CMK (cell line): ENCODE measurements at regions not wholly inside any gene's neighbourhood (a gene's known extent, or its start where the extent isn't known, plus 50 kb on each side); places are given as distances from the start of the nearest gene placed in this dataset.
"Not testable (repeated sequence)": the region's sequence is repeated elsewhere in the genome, so short reads cannot be mapped to it uniquely, and the experiment has no call there.

ENCODE experiments used
- DNase-seq: peaks from one replicate; pipeline ENCODE4 v3.0.0-alpha.2; 2010; ENCODE audit warnings: low read depth

- DNase-seq = no peak
Observed at GRCh38 chr7:41578700-41579099, 124.2 kb downstream of the INHBA start.

DNA sequence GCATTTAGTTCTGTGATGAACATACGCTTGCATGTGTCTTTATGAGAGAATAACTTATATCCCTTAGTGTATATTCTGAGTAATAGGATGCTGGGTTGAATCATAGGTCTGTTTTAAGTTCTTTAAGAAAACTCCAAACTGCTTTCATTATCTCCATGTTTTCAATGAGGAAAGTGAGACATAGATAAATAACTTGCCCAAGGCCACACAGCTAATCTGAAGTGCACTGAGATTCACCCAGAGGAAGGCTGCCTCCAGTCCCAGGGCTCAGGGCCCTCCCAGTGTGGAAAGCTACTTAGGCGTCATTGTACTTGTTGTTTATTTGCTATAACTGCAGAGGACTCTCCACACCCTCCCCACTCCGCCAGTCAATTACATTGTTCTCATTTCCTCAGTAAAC lies 126.7 kb downstream of the INHBA start:
- DNase-seq = no peak

DNA sequence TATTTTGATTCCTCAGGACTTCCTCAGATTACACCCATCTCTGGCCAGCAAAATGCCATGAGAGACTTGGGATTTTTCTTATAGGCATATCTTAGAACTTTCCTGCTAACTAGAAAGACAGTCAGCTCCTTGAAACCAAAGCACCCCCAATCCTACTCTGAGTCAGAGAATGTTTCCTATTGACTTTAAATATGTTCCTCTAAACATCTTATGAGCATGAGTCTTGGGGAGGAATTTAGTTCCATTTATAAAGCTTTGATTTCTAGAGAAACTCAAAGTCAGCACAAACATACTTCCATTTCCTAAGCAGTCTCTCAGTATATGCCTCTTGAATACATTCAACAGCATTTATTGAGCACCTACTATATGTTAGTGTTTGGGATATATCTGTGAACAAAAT lies 128.5 kb downstream of the INHBA start:
- DNase-seq = no peak

DNA sequence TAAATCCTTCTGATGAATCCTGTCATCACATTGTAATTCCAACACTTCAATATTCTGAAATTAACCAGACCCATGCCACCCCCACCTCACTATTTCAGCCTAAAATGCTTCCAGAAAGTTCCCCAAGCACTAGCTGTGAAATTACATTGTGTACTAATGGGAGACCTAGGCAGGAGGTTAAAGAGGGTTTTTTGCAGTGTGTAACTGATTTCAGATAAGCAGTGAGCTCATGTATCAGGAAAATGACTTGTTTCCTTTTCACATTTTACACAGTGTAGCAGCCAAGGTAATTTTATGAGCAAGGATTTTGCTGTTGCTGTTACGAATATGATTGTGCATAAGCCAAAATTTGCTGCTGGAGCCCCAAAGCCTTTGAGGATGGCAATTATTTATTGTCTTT lies 129.0 kb downstream of the INHBA start:
- no peak for DNase-seq

GRCh38 chr7:41573443-41573842 lies 129.4 kb downstream of the INHBA start:
- DNase-seq = no peak

DNA sequence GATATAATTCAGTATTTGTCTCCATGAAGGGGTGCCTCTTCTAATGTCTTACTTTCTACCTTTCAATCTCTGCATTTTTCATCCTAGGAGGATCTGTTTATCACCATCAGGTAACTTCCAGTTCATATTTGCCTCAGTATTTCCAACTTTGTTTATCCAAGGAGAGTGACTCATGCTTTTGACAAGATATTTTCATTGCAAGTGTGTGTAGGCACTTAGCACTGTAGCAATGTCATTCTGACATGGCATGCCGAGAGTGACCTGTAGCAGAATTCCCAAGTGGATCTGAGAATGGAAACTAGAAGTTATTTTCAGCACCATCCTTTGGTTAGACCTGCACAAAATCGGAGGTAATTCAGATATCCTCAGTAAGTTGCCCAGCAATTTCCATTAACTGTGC lies 129.9 kb downstream of the INHBA start:
- DNase-seq = no peak

- DNase-seq = no peak
Observed at GRCh38 chr7:41571573-41571972, 131.3 kb downstream of the INHBA start.

- no peak for DNase-seq
Observed at GRCh38 chr7:41570766-41571165, 132.1 kb downstream of the INHBA start.

DNA sequence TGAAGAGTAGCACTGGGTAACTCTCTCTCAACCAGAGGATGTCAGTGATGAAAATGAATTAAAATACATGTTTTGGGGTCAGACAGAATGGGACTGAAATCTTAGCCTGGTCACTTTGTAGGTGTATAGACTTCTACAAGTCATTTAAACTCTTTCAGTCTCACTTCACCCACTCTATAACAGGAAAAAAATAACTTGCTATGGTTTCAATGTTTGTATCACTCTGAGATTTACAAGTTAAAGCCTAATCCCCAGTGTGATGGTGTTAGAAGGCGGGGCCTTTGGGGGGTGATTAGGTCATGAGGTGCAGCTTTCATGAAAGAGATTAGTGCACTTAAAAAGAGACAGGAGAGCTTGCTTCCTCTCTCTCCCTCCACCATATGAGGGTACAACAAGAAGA lies 134.8 kb downstream of the INHBA start:
- DNase-seq = no peak

- DNase-seq = no peak
Observed at GRCh38 chr7:41567731-41568114, 135.2 kb downstream of the INHBA start.

DNA sequence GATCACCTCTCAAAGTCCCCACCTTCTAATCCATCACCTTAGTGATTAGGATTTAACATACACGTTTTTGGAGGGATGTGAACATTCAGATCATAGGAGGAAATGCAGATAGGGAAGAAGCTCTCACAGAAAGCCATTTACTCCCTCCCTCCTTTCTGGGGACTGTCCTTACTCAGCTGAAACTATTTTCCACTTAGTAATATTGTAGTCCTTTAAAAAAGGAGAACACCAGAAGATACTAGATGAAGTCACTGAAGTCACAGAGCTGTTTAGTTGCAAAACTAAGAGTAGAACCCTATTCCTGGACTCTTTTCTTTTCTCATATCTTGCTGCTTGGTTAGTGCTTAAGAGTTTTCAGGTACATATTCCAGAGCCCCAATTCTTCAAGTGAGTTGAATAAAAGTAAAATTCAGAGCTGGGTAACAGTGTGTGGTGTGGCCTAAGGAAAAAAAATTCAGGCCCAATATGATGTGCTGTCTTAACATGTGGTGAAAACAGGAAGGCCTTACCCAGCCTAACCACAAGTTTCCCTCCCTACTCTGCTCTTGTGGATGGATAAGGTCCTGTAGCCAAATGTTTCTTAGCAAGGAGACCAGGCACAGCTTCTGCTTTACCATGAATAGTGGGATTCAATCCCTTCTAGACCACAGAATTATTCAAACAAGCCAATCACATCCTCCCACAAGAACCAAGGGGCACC lies 135.7 kb downstream of the INHBA start:
- no peak for DNase-seq

DNA sequence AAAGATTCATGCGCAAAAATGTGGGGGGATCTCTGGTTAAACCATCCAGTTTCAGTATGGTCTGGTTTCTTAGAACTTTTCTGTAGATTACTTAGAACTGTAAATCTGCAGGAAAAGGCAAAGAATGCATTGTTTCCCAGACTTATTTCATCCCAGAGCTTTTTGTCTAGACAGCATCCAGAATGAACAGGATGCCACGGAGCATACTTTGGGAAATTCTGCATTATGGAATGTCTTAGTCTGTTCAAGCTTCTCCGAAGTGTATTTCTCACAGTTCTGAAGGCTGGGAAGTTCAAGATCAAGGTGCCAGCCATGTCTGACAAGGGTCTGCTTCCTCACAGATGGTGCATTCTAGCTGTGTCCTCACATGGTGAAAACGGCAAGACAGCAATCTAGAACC lies 136.3 kb downstream of the INHBA start:
- no peak for DNase-seq

DNA sequence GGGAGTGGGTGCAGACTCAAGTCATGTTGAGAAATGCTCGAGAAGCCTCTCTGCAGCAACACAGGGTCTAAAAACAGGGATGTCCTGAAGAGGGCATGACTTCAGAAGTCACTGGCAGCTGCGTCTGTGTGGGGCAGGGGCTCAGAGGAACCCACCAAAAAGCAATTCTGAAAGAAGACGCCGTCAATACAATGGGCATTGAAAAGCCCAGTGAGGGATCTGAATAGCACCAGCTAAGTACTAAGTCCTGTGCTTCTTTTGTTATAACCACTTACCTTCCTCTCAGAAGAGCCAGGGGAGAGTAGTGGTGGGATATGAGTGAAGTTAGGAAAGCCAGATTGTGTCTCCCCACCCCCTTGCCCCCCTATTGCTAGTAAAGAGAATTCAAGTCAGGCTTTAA lies 137.2 kb downstream of the INHBA start:
- DNase-seq = no peak

- no peak for DNase-seq
Observed at GRCh38 chr7:41559426-41559825, 143.5 kb downstream of the INHBA start.

- DNase-seq = no peak
Observed at GRCh38 chr7:41554481-41554880, 148.4 kb downstream of the INHBA start.

DNA sequence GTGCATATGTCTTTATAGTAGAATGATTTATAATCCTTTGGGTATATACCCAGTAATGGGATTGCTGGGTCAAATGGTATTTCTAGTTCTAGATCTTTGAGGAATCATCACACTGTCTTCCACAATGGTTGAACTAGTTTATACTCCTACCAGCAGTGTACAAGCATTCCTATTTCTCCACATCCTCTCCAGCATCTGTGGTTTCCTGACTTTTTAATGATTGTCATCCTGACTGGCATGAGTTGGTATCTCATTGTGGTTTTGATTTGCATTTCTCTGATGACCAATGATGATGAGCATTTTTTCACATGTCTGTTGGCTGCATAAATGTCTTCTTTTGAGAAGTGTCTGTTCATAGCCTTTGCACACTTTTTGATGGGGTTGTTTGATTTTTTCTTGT lies 152.8 kb downstream of the INHBA start:
- not testable (repeated sequence) for DNase-seq

GRCh38 chr7:41544241-41544640 lies 158.6 kb downstream of the INHBA start:
- no peak for DNase-seq

GRCh38 chr7:41540601-41541000 lies 162.3 kb downstream of the INHBA start:
- no peak for DNase-seq

- DNase-seq = no peak
Observed at GRCh38 chr7:41538810-41539724, 163.8 kb downstream of the INHBA start.

- DNase-seq = no peak
Observed at GRCh38 chr7:41536873-41537665, 165.8 kb downstream of the INHBA start.

GRCh38 chr7:41536122-41536872 lies 166.6 kb downstream of the INHBA start:
- DNase-seq = no peak

GRCh38 chr7:41529831-41530230 lies 173.1 kb downstream of the INHBA start:
- no peak for DNase-seq
